ENCODE measurements at regions not wholly inside any gene's neighbourhood (a gene's known extent, or its start where the extent isn't known, plus 50 kb on each side); places are given as distances from the start of the nearest gene placed in this dataset.

GRCh38 chr10:105965141-105965540, 1199.4 kb downstream of the SORCS1 start:
- TF ChIP-seq CTCF (conservative IDR thresholded peaks at IDR 0.05; ENCODE audit: low read depth, low read length), result no peak
- H3K4me3 ChIP-seq (ENCODE audit: low read length), result no peak overlapping the region
- DNase-seq (ENCODE audit: low read depth), result no peak

DNA sequence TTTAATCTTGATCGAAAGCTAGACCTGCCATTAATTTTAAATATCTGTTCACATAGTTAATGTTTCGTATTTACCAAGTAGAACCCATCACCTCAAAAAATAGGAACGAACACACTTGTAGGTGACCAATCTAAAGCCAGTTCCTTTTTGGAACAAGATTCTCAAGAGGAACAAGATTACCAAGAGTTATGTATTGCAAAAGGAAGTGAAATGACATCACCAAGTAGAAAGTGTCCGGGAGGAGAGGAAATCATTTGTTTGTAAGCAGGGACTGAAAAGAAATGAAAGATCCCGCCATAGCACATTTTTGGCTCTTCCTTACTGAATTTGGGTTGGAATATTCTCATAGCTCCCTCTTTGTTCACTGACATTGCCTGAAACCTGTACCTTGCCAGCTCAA, 1200.5 kb downstream of the SORCS1 start:
- no peak for TF ChIP-seq CTCF (conservative IDR thresholded peaks at IDR 0.05; ENCODE audit: low read depth, low read length)
- no peak for DNase-seq (ENCODE audit: low read depth)
- no peak overlapping the region for H3K4me3 ChIP-seq (ENCODE audit: low read length)

DNA sequence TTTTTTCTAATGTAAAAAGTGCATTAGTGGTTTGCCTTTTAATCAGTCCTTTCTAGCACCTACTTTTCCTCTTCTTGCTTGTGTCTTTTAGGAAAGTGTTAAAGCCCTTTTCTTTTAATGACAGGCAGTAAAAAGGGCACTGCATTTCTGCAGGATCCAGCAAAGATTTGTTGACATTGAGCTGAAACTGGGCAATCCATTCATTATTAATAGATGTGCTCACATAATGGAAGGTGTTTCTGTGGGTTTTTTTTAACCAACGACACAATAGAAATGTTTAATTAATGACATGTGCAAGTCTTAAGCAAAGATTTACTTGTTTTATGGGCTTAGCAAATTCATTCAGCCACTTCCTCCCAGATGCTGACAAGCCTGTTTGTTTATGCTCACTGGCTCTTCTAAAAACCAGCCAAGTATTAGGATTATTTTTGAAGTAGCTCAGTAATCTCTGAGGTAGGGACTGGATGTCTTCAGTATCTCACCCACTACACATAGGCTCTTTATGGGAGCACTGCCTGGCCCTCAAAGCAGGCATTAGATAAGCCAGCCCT, 1201.1 kb downstream of the SORCS1 start:
- TF ChIP-seq CTCF (conservative IDR thresholded peaks at IDR 0.05; ENCODE audit: low read depth, low read length), result no peak
- DNase-seq (ENCODE audit: low read depth), result no peak
- no peak overlapping the region for H3K4me3 ChIP-seq (ENCODE audit: low read length)

DNA sequence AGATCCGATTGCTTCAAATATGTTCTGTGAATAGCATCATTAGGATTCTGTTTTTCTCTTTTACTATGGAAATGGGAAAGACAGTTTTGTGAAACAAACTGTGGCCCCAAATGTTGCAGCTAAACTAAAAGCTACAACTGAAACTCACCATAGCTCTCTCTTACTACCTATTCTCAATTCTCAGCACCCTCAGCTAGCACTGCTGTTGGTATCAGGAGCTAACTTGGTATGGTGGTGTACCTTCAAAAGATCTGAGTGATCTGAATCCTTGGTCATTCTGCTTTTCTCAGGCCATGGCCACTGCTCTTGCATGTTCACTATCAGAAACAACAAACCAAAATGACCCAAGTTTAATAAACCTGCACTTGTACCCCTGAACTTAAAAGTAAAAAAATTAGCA, 1208.0 kb downstream of the SORCS1 start:
- DNase-seq (ENCODE audit: low read depth), result no peak
- H3K4me3 ChIP-seq (ENCODE audit: low read length), result no peak overlapping the region
- no peak for TF ChIP-seq CTCF (conservative IDR thresholded peaks at IDR 0.05; ENCODE audit: low read depth, low read length)

- no peak for TF ChIP-seq CTCF (conservative IDR thresholded peaks at IDR 0.05; ENCODE audit: low read depth, low read length)
- DNase-seq (ENCODE audit: low read depth), result no peak
- H3K4me3 ChIP-seq (ENCODE audit: low read length), result no peak overlapping the region
These were observed 1210.6 kb downstream of the SORCS1 start for GRCh38 chr10:105953861-105954260.

DNA sequence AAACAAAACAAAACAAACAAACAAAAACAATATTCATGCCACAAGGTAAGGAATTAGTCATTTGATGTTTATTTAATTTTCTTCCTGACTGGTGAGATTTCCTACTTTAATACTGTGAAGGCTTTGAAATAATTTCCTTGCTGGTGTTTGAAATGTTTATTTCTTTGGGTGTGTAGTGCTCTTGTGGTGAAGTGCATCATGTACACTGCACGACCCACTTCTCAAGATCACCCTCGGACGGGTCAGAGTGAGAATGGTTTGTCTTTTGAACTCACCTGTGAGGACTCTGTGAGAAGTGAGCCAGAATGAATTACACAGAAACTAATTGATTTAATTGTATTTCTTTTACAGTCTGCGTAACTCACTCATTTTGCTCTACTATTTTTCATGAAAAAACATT, 1211.5 kb downstream of the SORCS1 start:
- no peak for DNase-seq (ENCODE audit: low read depth)
- H3K4me3 ChIP-seq (ENCODE audit: low read length), result no peak overlapping the region
- no peak for TF ChIP-seq CTCF (conservative IDR thresholded peaks at IDR 0.05; ENCODE audit: low read depth, low read length)

- peak; percentile 27 for DNase-seq (ENCODE audit: low read depth)
- H3K4me3 ChIP-seq (ENCODE audit: low read length), result no peak overlapping the region
These were observed 1212.4 kb downstream of the SORCS1 start for GRCh38 chr10:105952153-105952552.

More at GRCh38 chr10:105952153-105952552, 1212.4 kb downstream of the SORCS1 start:
- no peak for TF ChIP-seq CTCF (conservative IDR thresholded peaks at IDR 0.05; ENCODE audit: low read depth, low read length)

All from retinal pigment epithelial cell (primary cell).